SIG-M5 treated with dmso at 0.1 percent for 504 hours (cell line): ENCODE measurements at regions not wholly inside any gene's neighbourhood (a gene's known extent, or its start where the extent isn't known, plus 50 kb on each side); places are given as distances from the start of the nearest gene placed in this dataset.
"Not testable (repeated sequence)": the region's sequence is repeated elsewhere in the genome, so short reads cannot be mapped to it uniquely, and the experiment has no call there.

Source experiments
- DNase-seq: peaks from one replicate; lab custom pipeline; 2025; ENCODE audit not compliant: unreplicated experiment; lab: John Stamatoyannopoulos, UW

- DNase-seq, result no peak
These were observed 177.4 kb upstream of the MMADHC start for GRCh38 chr2:149765003-149765402.

DNA sequence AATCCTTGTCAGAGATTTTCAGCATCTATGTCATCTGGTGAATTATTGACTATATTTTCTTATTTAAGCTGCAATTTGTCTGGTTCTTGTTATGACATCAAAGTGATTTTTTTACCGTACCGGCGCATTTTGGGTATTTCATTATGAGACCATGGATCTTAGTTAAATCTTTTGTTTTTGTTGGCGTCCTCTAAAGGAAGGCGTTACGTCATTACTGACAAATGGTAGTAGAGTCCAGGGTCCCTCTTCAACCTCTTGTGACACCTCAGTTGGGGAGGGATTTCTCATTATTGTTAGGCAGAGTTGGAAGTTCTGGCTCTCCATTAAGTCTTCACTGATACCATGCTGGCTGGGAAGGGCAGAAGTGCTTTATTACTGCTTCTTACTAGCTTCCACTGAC is 175.8 kb upstream of the MMADHC start:
- DNase-seq, result no peak

GRCh38 chr2:149761611-149762010 is 174.0 kb upstream of the MMADHC start:
- DNase-seq, result no peak

DNA sequence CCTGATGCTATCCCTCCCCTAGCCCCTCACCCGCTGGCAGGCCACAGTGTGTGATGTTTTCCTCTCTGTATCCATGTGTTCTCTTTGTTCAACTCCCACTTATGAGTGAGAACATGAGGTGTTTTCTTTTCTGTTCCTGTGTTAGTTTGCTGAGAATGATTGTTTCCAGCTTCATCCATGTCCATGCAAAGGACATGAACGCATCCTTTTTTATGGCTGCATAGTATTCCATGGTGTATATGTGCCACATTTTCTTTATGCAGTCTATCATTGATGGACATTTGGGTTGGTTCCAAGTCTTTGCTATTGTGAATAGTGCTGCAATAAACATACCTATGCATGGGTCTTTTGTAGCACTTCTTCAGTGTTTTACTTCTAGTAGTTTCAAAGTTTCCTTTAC is 171.8 kb upstream of the MMADHC start:
- DNase-seq, result not testable (repeated sequence)

GRCh38 chr2:149754722-149755121 is 167.1 kb upstream of the MMADHC start:
- DNase-seq, result not testable (repeated sequence)

- DNase-seq, result no peak
These were observed 159.9 kb upstream of the MMADHC start for GRCh38 chr2:149747456-149747855.

GRCh38 chr2:149745396-149746230 is 158.0 kb upstream of the MMADHC start:
- no peak for DNase-seq

GRCh38 chr2:149744865-149745264 is 157.3 kb upstream of the MMADHC start:
- no peak for DNase-seq

DNA sequence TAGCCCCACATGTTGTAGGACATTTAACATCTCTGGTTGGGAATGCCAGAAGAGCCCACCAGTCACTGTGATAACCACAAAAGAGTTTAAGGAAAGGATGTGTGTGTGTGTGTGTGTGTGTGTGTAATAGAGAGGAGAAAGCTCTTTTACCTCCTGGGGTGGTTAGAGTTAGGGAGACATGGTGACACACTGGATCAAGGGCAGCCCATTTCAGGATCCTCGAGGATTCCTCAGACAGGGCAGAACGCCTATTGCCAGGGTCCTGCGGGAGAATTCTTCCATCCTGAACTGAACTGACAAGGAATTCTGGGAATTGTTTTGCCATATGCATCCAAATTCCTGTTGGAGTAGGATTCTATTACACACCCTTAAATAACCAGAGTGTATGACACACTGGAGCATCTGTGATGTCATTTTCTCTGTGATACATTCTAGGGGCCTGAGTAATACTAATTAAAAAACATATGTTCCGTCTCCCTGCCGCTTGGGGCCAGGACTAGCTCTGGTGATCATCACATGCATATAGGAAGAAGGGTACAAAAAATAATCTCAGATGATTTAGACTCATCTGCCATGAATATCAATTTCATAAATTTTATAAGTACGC is 156.4 kb upstream of the MMADHC start:
- DNase-seq, result no peak

- DNase-seq, result no peak
These were observed 154.1 kb upstream of the MMADHC start for GRCh38 chr2:149741646-149742045.

GRCh38 chr2:149740490-149740889 is 152.9 kb upstream of the MMADHC start:
- DNase-seq, result no peak

- DNase-seq, result no peak
These were observed 152.3 kb upstream of the MMADHC start for GRCh38 chr2:149739883-149740265.

DNA sequence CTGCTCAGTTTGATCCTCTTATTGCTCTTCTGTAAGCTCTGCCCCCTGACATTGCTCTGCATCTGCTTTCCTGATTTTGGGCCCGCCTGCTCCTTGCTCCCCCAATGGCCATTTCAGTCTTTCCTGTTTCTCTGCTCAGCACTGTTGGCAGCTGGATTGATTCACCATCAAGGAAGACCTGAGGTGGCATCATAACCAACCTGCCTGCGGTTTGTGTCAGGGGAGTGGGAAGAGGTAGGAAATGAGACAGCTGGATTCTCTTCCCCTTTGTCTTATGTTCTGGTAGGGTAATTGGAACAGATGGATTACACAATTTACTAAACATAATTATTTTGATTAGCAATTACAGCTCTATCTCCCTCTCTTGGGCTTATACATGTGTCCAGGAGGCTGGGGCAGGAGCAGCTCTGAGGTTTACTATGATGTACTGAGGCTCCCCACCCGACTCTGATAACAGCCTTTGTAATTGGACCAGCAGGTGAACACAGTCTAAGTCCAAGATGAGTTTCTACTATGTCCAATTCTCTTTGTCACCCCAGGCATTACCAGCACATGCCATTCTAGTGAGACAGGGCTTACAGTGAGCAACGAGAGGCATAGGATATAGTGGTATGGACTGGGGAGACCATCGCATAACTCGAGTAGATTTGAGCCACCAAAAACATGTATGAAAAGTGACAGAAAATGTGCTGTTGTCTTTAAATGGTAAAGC is 151.8 kb upstream of the MMADHC start:
- no peak for DNase-seq

- no peak for DNase-seq
These were observed 151.2 kb upstream of the MMADHC start for GRCh38 chr2:149738767-149739166.

- DNase-seq, result no peak
These were observed 150.3 kb upstream of the MMADHC start for GRCh38 chr2:149737896-149738295.

DNA sequence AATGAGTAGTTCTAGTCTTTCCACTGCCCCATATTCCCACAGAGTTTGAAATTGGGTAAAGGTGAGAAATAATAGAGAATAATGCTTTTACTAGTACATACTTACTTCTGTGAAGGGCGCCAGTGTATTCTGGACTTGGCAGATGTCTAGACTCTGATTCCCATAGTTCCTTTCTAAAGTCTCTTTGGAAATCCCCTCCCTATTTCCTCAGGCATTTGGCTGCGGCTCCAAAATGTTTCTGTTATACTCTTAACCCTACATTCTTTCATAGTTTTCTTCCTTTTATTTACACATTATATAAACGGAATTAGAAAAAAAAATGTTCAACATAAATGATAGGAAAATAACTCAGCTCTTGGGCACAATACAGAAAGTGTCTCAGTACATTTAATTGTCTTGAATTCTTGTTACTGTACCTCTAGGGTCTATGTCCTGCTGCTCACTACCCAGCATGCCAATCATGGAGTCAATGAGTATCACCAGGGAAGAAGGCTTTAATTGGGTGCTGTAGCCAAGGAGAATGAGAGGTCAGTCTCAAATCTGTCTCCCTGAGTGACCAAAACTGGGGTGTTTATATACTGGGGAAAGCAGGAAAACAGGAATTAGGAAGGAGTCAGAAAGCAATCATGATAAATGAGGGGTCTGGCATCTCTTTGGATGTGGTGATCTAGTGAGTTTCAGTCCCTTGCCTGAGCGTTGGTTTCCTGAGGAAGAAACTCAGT is 147.8 kb upstream of the MMADHC start:
- DNase-seq, result no peak

DNA sequence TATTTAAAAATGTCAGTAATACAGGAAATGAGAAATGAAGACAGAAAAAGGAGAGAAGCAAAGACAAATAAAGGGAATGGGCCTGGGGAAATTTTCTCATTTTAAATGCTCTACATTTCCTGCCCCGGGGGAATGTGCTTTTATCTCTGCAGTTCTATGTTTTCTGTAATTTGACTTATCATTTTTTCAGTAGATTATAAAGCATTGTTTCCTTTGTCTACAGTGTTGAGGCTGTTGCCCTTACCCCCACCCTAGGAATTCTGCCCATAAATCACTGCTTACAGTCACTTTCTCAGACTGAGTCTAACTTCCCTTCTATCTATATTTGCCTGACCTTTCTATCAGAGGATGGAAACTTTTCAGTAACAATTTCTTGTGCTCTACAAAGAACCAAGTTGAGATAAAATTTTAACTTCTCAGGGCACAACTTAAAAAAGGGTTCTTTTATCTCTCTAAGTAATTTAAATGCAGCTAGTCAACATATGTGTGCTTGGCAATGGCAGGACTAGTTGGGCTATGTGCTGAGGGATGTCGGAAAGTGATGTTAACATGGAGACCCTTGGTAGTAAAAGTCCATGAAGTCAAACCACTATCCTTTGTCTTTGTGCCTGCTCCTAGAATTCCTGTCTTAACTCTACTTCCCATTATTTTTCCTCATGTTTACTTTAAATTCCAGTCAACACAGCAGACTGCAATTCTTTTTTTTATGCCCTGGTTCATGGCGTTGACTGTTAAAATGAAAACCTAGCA is 146.5 kb upstream of the MMADHC start:
- DNase-seq, result no peak

- no peak for DNase-seq
These were observed 145.2 kb upstream of the MMADHC start for GRCh38 chr2:149732730-149733290.

DNA sequence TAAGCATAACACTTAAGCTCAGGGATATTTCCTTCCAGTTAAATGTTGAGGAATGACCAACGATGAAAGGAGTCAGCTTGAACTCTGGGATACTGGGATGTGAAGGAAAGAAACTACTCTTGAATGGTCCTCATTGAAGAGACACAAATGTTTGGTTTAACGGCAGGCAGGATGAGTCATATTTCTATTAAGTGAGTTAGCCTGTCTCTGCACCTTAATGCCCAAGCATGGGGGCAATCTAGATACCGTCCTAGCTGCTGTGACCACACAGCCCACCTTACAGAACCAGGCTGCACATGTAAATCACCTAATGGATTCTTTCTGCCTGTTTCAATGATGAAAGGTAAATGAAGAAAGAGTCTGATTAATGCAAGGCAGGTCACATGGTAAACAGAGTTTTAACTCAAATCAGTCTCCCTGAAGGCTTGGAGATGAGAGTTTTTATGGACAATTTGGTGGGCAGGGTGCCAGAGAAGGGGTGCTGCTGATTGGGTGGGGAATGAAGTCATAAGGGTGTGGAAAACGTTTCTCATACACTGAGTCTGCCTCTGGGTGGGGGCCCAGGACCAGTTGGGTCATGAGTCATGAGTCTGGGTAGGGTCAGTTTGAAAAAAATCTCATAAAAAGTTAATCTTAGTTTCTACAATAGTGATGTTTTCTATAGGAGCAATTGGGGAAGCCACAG is 144.6 kb upstream of the MMADHC start:
- no peak for DNase-seq

GRCh38 chr2:149731079-149731478 is 143.5 kb upstream of the MMADHC start:
- no peak for DNase-seq
